ENCODE measurements at regions not wholly inside any gene's neighbourhood (a gene's known extent, or its start where the extent isn't known, plus 50 kb on each side); places are given as distances from the start of the nearest gene placed in this dataset.

GRCh38 chr5:24923400-24923799 is 278.6 kb upstream of the CDH10 start:
- CTCF ChIA-PET: no interaction called here
- Histone ChIP-seq H3K4me3 (ENCODE audit: control insufficient read depth in 1 of 7, extremely low read depth in 1 of 7, insufficient read depth in 4 of 7, low read depth in 2 of 7, low read length in 6 of 7) (no peak overlapping the region), H3K9me3 (ENCODE audit: control extremely low read depth in 1 of 5, control insufficient read depth in 4 of 5, insufficient read depth in 2 of 5, low read depth in 1 of 5, low read length in 4 of 5) (no peaks in the 10 kb centered on the region), H3K27ac (ENCODE audit: insufficient read depth in 1 of 2, low read depth in 1 of 2, low read length in 2 of 2, poor library complexity in 1 of 2, severe bottlenecking in 2 of 2) (no peak overlapping the region), H3K36me3 (ENCODE audit: control insufficient read depth in 4 of 4, insufficient read depth in 4 of 4, low read length in 3 of 4) (no peaks in the 10 kb centered on the region), H3K27me3 (replicated peaks in 2 of 5; ENCODE audit: control insufficient read depth in 4 of 5, insufficient read depth in 5 of 5, low read length in 4 of 5) (no peaks in the 10 kb centered on the region), H3K4me1 (ENCODE audit: control extremely low read depth in 1 of 4, control insufficient read depth in 4 of 4, insufficient read depth in 4 of 4, low read length in 3 of 4) (no peaks in the 10 kb centered on the region)
- WGBS (ENCODE audit: insufficient coverage): 100% methylated on average over 3 of the region's 3 CpGs
- POLR2A ChIA-PET: no interaction called here
- no peak for DNase-seq

GRCh38 chr5:24918676-24919075 is 273.9 kb upstream of the CDH10 start:
- CTCF ChIA-PET: interaction anchor here (0.7 kb wide), 1 partner anchor 90 kb away, joined by 3 read pairs; no protein-coding TSS in a partner anchor
- Histone ChIP-seq H3K4me1 (ENCODE audit: control extremely low read depth in 1 of 4, control insufficient read depth in 4 of 4, insufficient read depth in 4 of 4, low read length in 3 of 4) (no peaks in the 10 kb centered on the region), H3K27me3 (replicated peaks in 2 of 5; ENCODE audit: control insufficient read depth in 4 of 5, insufficient read depth in 5 of 5, low read length in 4 of 5) (no peaks in the 10 kb centered on the region), H3K36me3 (ENCODE audit: control insufficient read depth in 4 of 4, insufficient read depth in 4 of 4, low read length in 3 of 4) (no peaks in the 10 kb centered on the region), H3K27ac (ENCODE audit: insufficient read depth in 1 of 2, low read depth in 1 of 2, low read length in 2 of 2, poor library complexity in 1 of 2, severe bottlenecking in 2 of 2) (no peak overlapping the region), H3K9me3 (ENCODE audit: control extremely low read depth in 1 of 5, control insufficient read depth in 4 of 5, insufficient read depth in 2 of 5, low read depth in 1 of 5, low read length in 4 of 5) (no peaks in the 10 kb centered on the region), H3K4me3 (ENCODE audit: control insufficient read depth in 1 of 7, extremely low read depth in 1 of 7, insufficient read depth in 4 of 7, low read depth in 2 of 7, low read length in 6 of 7) (no peak overlapping the region)
- 100% methylated on average over 1 of the region's 1 CpG for WGBS (ENCODE audit: insufficient coverage)
- no peak for DNase-seq
- POLR2A ChIA-PET: no interaction called here

- Histone ChIP-seq H3K4me1 (ENCODE audit: control extremely low read depth in 1 of 4, control insufficient read depth in 4 of 4, insufficient read depth in 4 of 4, low read length in 3 of 4) (no peaks in the 10 kb centered on the region), H3K27ac (ENCODE audit: insufficient read depth in 1 of 2, low read depth in 1 of 2, low read length in 2 of 2, poor library complexity in 1 of 2, severe bottlenecking in 2 of 2) (no peak overlapping the region), H3K36me3 (ENCODE audit: control insufficient read depth in 4 of 4, insufficient read depth in 4 of 4, low read length in 3 of 4) (no peaks in the 10 kb centered on the region), H3K4me3 (ENCODE audit: control insufficient read depth in 1 of 7, extremely low read depth in 1 of 7, insufficient read depth in 4 of 7, low read depth in 2 of 7, low read length in 6 of 7) (no peak overlapping the region), H3K27me3 (replicated peaks in 2 of 5; ENCODE audit: control insufficient read depth in 4 of 5, insufficient read depth in 5 of 5, low read length in 4 of 5) (no peaks in the 10 kb centered on the region), H3K9me3 (ENCODE audit: control extremely low read depth in 1 of 5, control insufficient read depth in 4 of 5, insufficient read depth in 2 of 5, low read depth in 1 of 5, low read length in 4 of 5) (no peaks in the 10 kb centered on the region)
- no peak for DNase-seq
- CTCF ChIA-PET: no interaction called here
- POLR2A ChIA-PET: no interaction called here
- WGBS (ENCODE audit: insufficient coverage): no CpG with 5 or more reads among the region's 2 CpGs
Observed at GRCh38 chr5:24916863-24917262, 272.1 kb upstream of the CDH10 start.

- ChIA-PET POLR2A (no interaction called here), CTCF (no interaction called here)
- H3K4me3 ChIP-seq (ENCODE audit: control insufficient read depth in 1 of 7, extremely low read depth in 1 of 7, insufficient read depth in 4 of 7, low read depth in 2 of 7, low read length in 6 of 7): no peak overlapping the region
- no peak overlapping the region for H3K27ac ChIP-seq (ENCODE audit: insufficient read depth in 1 of 2, low read depth in 1 of 2, low read length in 2 of 2, poor library complexity in 1 of 2, severe bottlenecking in 2 of 2)
- H3K27me3 ChIP-seq (replicated peaks in 2 of 5; ENCODE audit: control insufficient read depth in 4 of 5, insufficient read depth in 5 of 5, low read length in 4 of 5): no peaks in the 10 kb centered on the region
- peaks cover 0 to 4% (median 0%) of the 10 kb centered on the region in 4 experiments for H3K4me1 ChIP-seq (ENCODE audit: control extremely low read depth in 1 of 4, control insufficient read depth in 4 of 4, insufficient read depth in 4 of 4, low read length in 3 of 4)
- H3K9me3 ChIP-seq (ENCODE audit: control extremely low read depth in 1 of 5, control insufficient read depth in 4 of 5, insufficient read depth in 2 of 5, low read depth in 1 of 5, low read length in 4 of 5): peaks cover 0 to 3% (median 0%) of the 10 kb centered on the region in 5 experiments
- no peaks in the 10 kb centered on the region for H3K36me3 ChIP-seq (ENCODE audit: control insufficient read depth in 4 of 4, insufficient read depth in 4 of 4, low read length in 3 of 4)
- no peak for DNase-seq
Observed at GRCh38 chr5:24909210-24909609, 264.4 kb upstream of the CDH10 start.

- no peaks in the 10 kb centered on the region for H3K36me3 ChIP-seq (ENCODE audit: control insufficient read depth in 4 of 4, insufficient read depth in 4 of 4, low read length in 3 of 4)
- no peak overlapping the region for H3K4me3 ChIP-seq (ENCODE audit: control insufficient read depth in 1 of 7, extremely low read depth in 1 of 7, insufficient read depth in 4 of 7, low read depth in 2 of 7, low read length in 6 of 7)
- WGBS (ENCODE audit: insufficient coverage): no CpG with 5 or more reads among the region's 1 CpG
- peaks cover 0 to 4% (median 0%) of the 10 kb centered on the region in 4 experiments for H3K4me1 ChIP-seq (ENCODE audit: control extremely low read depth in 1 of 4, control insufficient read depth in 4 of 4, insufficient read depth in 4 of 4, low read length in 3 of 4)
- H3K27ac ChIP-seq (ENCODE audit: insufficient read depth in 1 of 2, low read depth in 1 of 2, low read length in 2 of 2, poor library complexity in 1 of 2, severe bottlenecking in 2 of 2): no peak overlapping the region
- ChIA-PET CTCF (no interaction called here), POLR2A (no interaction called here)
- no peaks in the 10 kb centered on the region for H3K27me3 ChIP-seq (replicated peaks in 2 of 5; ENCODE audit: control insufficient read depth in 4 of 5, insufficient read depth in 5 of 5, low read length in 4 of 5)
- H3K9me3 ChIP-seq (ENCODE audit: control extremely low read depth in 1 of 5, control insufficient read depth in 4 of 5, insufficient read depth in 2 of 5, low read depth in 1 of 5, low read length in 4 of 5): peaks cover 0 to 3% (median 0%) of the 10 kb centered on the region in 5 experiments
- DNase-seq: no peak
Observed at GRCh38 chr5:24906689-24907088, 261.9 kb upstream of the CDH10 start.

GRCh38 chr5:24904981-24905517 is 260.3 kb upstream of the CDH10 start:
- no peaks in the 10 kb centered on the region for H3K36me3 ChIP-seq (ENCODE audit: control insufficient read depth in 4 of 4, insufficient read depth in 4 of 4, low read length in 3 of 4)
- H3K4me3 ChIP-seq (ENCODE audit: control insufficient read depth in 1 of 7, extremely low read depth in 1 of 7, insufficient read depth in 4 of 7, low read depth in 2 of 7, low read length in 6 of 7): no peak overlapping the region
- 100% methylated on average over 2 of the region's 2 CpGs for WGBS (ENCODE audit: insufficient coverage)
- peak in 1 of 3 donors; percentile 7 for DNase-seq
- ChIA-PET CTCF (no interaction called here), POLR2A (no interaction called here)
- no peak overlapping the region for H3K27ac ChIP-seq (ENCODE audit: insufficient read depth in 1 of 2, low read depth in 1 of 2, low read length in 2 of 2, poor library complexity in 1 of 2, severe bottlenecking in 2 of 2)
- peaks cover 0 to 3% (median 0%) of the 10 kb centered on the region in 5 experiments for H3K9me3 ChIP-seq (ENCODE audit: control extremely low read depth in 1 of 5, control insufficient read depth in 4 of 5, insufficient read depth in 2 of 5, low read depth in 1 of 5, low read length in 4 of 5)
- no peaks in the 10 kb centered on the region for H3K27me3 ChIP-seq (replicated peaks in 2 of 5; ENCODE audit: control insufficient read depth in 4 of 5, insufficient read depth in 5 of 5, low read length in 4 of 5)
- peaks cover 0 to 4% (median 0%) of the 10 kb centered on the region in 4 experiments for H3K4me1 ChIP-seq (ENCODE audit: control extremely low read depth in 1 of 4, control insufficient read depth in 4 of 4, insufficient read depth in 4 of 4, low read length in 3 of 4)

GRCh38 chr5:24899180-24899579 is 254.4 kb upstream of the CDH10 start:
- no CpG with 5 or more reads among the region's 2 CpGs for WGBS (ENCODE audit: insufficient coverage)
- ChIA-PET CTCF (no interaction called here), POLR2A (no interaction called here)
- Histone ChIP-seq H3K4me1 (ENCODE audit: control extremely low read depth in 1 of 4, control insufficient read depth in 4 of 4, insufficient read depth in 4 of 4, low read length in 3 of 4) (peaks cover 0 to 22% (median 3%) of the 10 kb centered on the region in 4 experiments), H3K9me3 (ENCODE audit: control extremely low read depth in 1 of 5, control insufficient read depth in 4 of 5, insufficient read depth in 2 of 5, low read depth in 1 of 5, low read length in 4 of 5) (no peaks in the 10 kb centered on the region), H3K27ac (ENCODE audit: insufficient read depth in 1 of 2, low read depth in 1 of 2, low read length in 2 of 2, poor library complexity in 1 of 2, severe bottlenecking in 2 of 2) (no peak overlapping the region), H3K36me3 (ENCODE audit: control insufficient read depth in 4 of 4, insufficient read depth in 4 of 4, low read length in 3 of 4) (no peaks in the 10 kb centered on the region), H3K27me3 (replicated peaks in 2 of 5; ENCODE audit: control insufficient read depth in 4 of 5, insufficient read depth in 5 of 5, low read length in 4 of 5) (no peaks in the 10 kb centered on the region), H3K4me3 (ENCODE audit: control insufficient read depth in 1 of 7, extremely low read depth in 1 of 7, insufficient read depth in 4 of 7, low read depth in 2 of 7, low read length in 6 of 7) (no peak overlapping the region)
- peak; percentile 19 to 82 (median 65) for DNase-seq
